HG03558 (cell line): ENCODE measurements at regions not wholly inside any gene's neighbourhood (a gene's known extent, or its start where the extent isn't known, plus 50 kb on each side); places are given as distances from the start of the nearest gene placed in this dataset.

Experiments used
- ATAC-seq: cut with Tn5 transposase; IDR thresholded peaks from one replicate; pipeline ENCODE4 v1.9.1; 2021; ENCODE audit warnings: moderate number of reproducible peaks; ENCODE audit not compliant: unreplicated experiment; ENCODE audit errors: extremely low read depth

- ATAC-seq = no peak
These were observed 277.6 kb downstream of the GASK1B start for GRCh38 chr4:157895205-157895604.

- ATAC-seq = no peak
These were observed 283.0 kb downstream of the GASK1B start for GRCh38 chr4:157889788-157890187.

GRCh38 chr4:157888281-157888680 lies 284.5 kb downstream of the GASK1B start:
- no peak for ATAC-seq

GRCh38 chr4:157887316-157887715 lies 285.5 kb downstream of the GASK1B start:
- ATAC-seq = no peak

GRCh38 chr4:157886645-157887044 lies 286.2 kb downstream of the GASK1B start:
- no peak for ATAC-seq

- ATAC-seq = no peak
These were observed 287.0 kb downstream of the GASK1B start for GRCh38 chr4:157885811-157886210.

- no peak for ATAC-seq
These were observed 289.9 kb downstream of the GASK1B start for GRCh38 chr4:157882901-157883300.

- no peak for ATAC-seq
These were observed 292.1 kb downstream of the GASK1B start for GRCh38 chr4:157880761-157881160.

- no peak for ATAC-seq
These were observed 318.0 kb downstream of the GASK1B start for GRCh38 chr4:157854819-157855218.

GRCh38 chr4:157840648-157841047 lies 332.2 kb downstream of the GASK1B start:
- ATAC-seq = no peak

- ATAC-seq = no peak
These were observed 332.8 kb downstream of the GASK1B start for GRCh38 chr4:157840034-157840433.

- ATAC-seq = no peak
These were observed 334.5 kb downstream of the GASK1B start for GRCh38 chr4:157838366-157838765.

GRCh38 chr4:157837071-157837703 lies 335.6 kb downstream of the GASK1B start:
- no peak for ATAC-seq

GRCh38 chr4:157832596-157832995 lies 340.2 kb downstream of the GASK1B start:
- ATAC-seq = no peak

- ATAC-seq = no peak
These were observed 348.8 kb downstream of the GASK1B start for GRCh38 chr4:157824021-157824420.

- no peak for ATAC-seq
These were observed 351.0 kb downstream of the GASK1B start for GRCh38 chr4:157821814-157822213.

- no peak for ATAC-seq
These were observed 352.9 kb downstream of the GASK1B start for GRCh38 chr4:157819693-157820464.

GRCh38 chr4:157818946-157819692 lies 353.7 kb downstream of the GASK1B start:
- no peak for ATAC-seq

- no peak for ATAC-seq
These were observed 362.6 kb downstream of the GASK1B start for GRCh38 chr4:157810137-157810774.

GRCh38 chr4:157808796-157809383 lies 363.9 kb downstream of the GASK1B start:
- no peak for ATAC-seq
